Keratinocyte (primary cell): ENCODE measurements at regions not wholly inside any gene's neighbourhood (a gene's known extent, or its start where the extent isn't known, plus 50 kb on each side); places are given as distances from the start of the nearest gene placed in this dataset.

Experiments
- DNase-seq: peaks from one replicate; pipeline ENCODE4 v3.0.0-alpha.2; 2011; ENCODE audit warnings: low read depth, missing footprints, low spot score
- FAIRE-seq: peaks from 2 replicates; lab custom pipeline; 2011; peaks lifted over from hg19 to GRCh38; lab: Jason Lieb, UNC
- H2AFZ ChIP-seq: 2 replicates; pipeline ENCODE4 v1.6.0; 2012; ENCODE audit warnings: low read length, control low read depth, inconsistent platforms; ENCODE audit not compliant: control insufficient read depth
- H3K27ac ChIP-seq: 2 replicates; pipeline ENCODE4 v1.5.1; 2011; ENCODE audit warnings: low read length; ENCODE audit not compliant: control insufficient read depth, insufficient read depth
- H3K27me3 ChIP-seq: 3 replicates; pipeline ENCODE4 v1.6.0; 2011; ENCODE audit warnings: low read length; ENCODE audit not compliant: control insufficient read depth, insufficient read depth; ENCODE audit errors: extremely low read depth
- H3K36me3 ChIP-seq, 2 experiments: 2 replicates in 1 of 2; 3 replicates in 1 of 2; pipeline ENCODE4 v1.5.1; 2011; ENCODE audit warnings: low read length in 2 of 2, mild to moderate bottlenecking in 1 of 2; ENCODE audit not compliant: control insufficient read depth in 2 of 2, insufficient read depth in 2 of 2; ENCODE audit errors: extremely low read depth in 1 of 2
- H3K4me1 ChIP-seq: 3 replicates; pipeline ENCODE4 v1.5.1; 2011; ENCODE audit warnings: low read length; ENCODE audit not compliant: control insufficient read depth, insufficient read depth; ENCODE audit errors: extremely low read depth
- H3K4me2 ChIP-seq: 3 replicates; pipeline ENCODE4 v1.6.0; 2011; ENCODE audit warnings: low read depth, low read length; ENCODE audit not compliant: control insufficient read depth, insufficient read depth; ENCODE audit errors: extremely low read depth
- H3K4me3 ChIP-seq, 3 experiments: fragments of 200-600 bp in 1 of 3; sonication (generic) in 1 of 3; 2 replicates in 2 of 3; 3 replicates in 1 of 3; pipeline ENCODE4 v1.5.1; 2011 to 2016; ENCODE audit warnings: low read length in 3 of 3, mild to moderate bottlenecking in 3 of 3, control low read depth in 2 of 3, inconsistent platforms in 1 of 3, low read depth in 1 of 3, mixed read lengths in 1 of 3, mixed run types in 1 of 3, moderate library complexity in 1 of 3; ENCODE audit not compliant: control insufficient read depth in 2 of 3, insufficient read depth in 2 of 3; ENCODE audit errors: extremely low read depth in 1 of 3
- H3K79me2 ChIP-seq: 2 replicates; pipeline ENCODE4 v1.6.0; 2012; ENCODE audit warnings: low read length; ENCODE audit not compliant: control insufficient read depth, insufficient read depth
- H3K9ac ChIP-seq: 3 replicates; pipeline ENCODE4 v1.6.0; 2011; ENCODE audit warnings: low read length; ENCODE audit not compliant: control insufficient read depth, insufficient read depth; ENCODE audit errors: extremely low read depth
- H3K9me1 ChIP-seq: 3 replicates; pipeline ENCODE4 v1.6.0; 2011; ENCODE audit warnings: low read length; ENCODE audit not compliant: control insufficient read depth, insufficient read depth; ENCODE audit errors: extremely low read depth
- H3K9me3 ChIP-seq: 2 replicates; pipeline ENCODE4 v1.5.1; 2012; ENCODE audit warnings: low read depth, low read length; ENCODE audit not compliant: control insufficient read depth
- H4K20me1 ChIP-seq: 3 replicates; pipeline ENCODE4 v1.6.0; 2011; ENCODE audit warnings: low read length; ENCODE audit not compliant: control insufficient read depth, insufficient read depth; ENCODE audit errors: extremely low read depth
- CTCF ChIP-seq, 3 experiments: IDR thresholded peaks in 1 of 3; conservative IDR thresholded peaks in 1 of 3; optimal IDR thresholded peaks in 1 of 3; 2 replicates in 2 of 3; 3 replicates in 1 of 3; pipeline versions ENCODE3 to v1.5.1; 2011; ENCODE audit warnings: low read length in 3 of 3, mild to moderate bottlenecking in 3 of 3, moderate library complexity in 2 of 3, control low read depth in 1 of 3, inconsistent platforms in 1 of 3; ENCODE audit not compliant: insufficient read depth in 2 of 3; ENCODE audit errors: extremely low read depth in 1 of 3
- EZH2 ChIP-seq: IDR thresholded peaks from one replicate; pipeline ENCODE4 v1.6.1; 2012; ENCODE audit warnings: inconsistent platforms, mild to moderate bottlenecking, low read length, moderate library complexity
- dilution Hi-C: fragments of 300-500 bp; cut with MboI; formaldehyde crosslinking; loops from one replicate; pipeline ENCODE4 v1.7.0; 2020; ENCODE audit warnings: low sequenced_read_pairs; ENCODE audit not compliant: extremely low pct_ligation_motif_present

- DNase-seq: no peak
- TF ChIP-seq EZH2: no peak
- no peak for TF ChIP-seq CTCF (optimal IDR thresholded peaks at IDR 0.05 in 1 of 3, IDR thresholded peaks at IDR 0.05 in 1 of 3, conservative IDR thresholded peaks at IDR 0.05 in 1 of 3; ENCODE audit: extremely low read depth in 1 of 3, insufficient read depth in 2 of 3, low read length in 3 of 3)
- Histone ChIP-seq H3K9me1 (no peaks in the 10 kb centered on the region), H2AFZ (no peak overlapping the region), H3K4me1 (no peaks in the 10 kb centered on the region), H3K9me3 (no peaks in the 10 kb centered on the region), H3K36me3 (no peaks in the 10 kb centered on the region), H3K4me3 (no peak overlapping the region), H4K20me1 (no peaks in the 10 kb centered on the region), H3K27ac (no peak overlapping the region), H3K27me3 (no peaks in the 10 kb centered on the region), H3K9ac (no peak overlapping the region), H3K79me2 (no peaks in the 10 kb centered on the region), H3K4me2 (no peak overlapping the region)
- FAIRE-seq: no peak
- dilution Hi-C loops: no loop called here
These were observed 151.9 kb upstream of the ZNF385D start for GRCh38 chr3:21902956-21903355.

- no peak for FAIRE-seq
- Histone ChIP-seq H3K4me1 (no peaks in the 10 kb centered on the region), H3K9me3 (no peaks in the 10 kb centered on the region), H3K36me3 (no peaks in the 10 kb centered on the region), H3K4me2 (no peak overlapping the region), H3K27me3 (no peaks in the 10 kb centered on the region), H3K4me3 (no peak overlapping the region), H3K9me1 (no peaks in the 10 kb centered on the region), H2AFZ (no peak overlapping the region), H3K27ac (no peak overlapping the region), H4K20me1 (no peaks in the 10 kb centered on the region), H3K79me2 (no peaks in the 10 kb centered on the region), H3K9ac (no peak overlapping the region)
- dilution Hi-C loops: no loop called here
- no peak for DNase-seq
- TF ChIP-seq EZH2: no peak
- TF ChIP-seq CTCF (optimal IDR thresholded peaks at IDR 0.05 in 1 of 3, IDR thresholded peaks at IDR 0.05 in 1 of 3, conservative IDR thresholded peaks at IDR 0.05 in 1 of 3; ENCODE audit: extremely low read depth in 1 of 3, insufficient read depth in 2 of 3, low read length in 3 of 3): no peak
These were observed 158.1 kb upstream of the ZNF385D start for GRCh38 chr3:21909096-21909495.
